Activated T-helper 1 cell treated with Interleukin-2 at 50 U/mL for 16 hours (primary cell): ENCODE measurements at regions not wholly inside any gene's neighbourhood (a gene's known extent, or its start where the extent isn't known, plus 50 kb on each side); places are given as distances from the start of the nearest gene placed in this dataset.
A peak's percentile ranks its signal among the peaks of the same experiment; 100 is the strongest.
"Not testable (repeated sequence)": the region's sequence is repeated elsewhere in the genome, so short reads cannot be mapped to it uniquely, and the experiment has no call there.

Source experiments
- DNase-seq: peaks from one replicate; pipeline ENCODE4 v3.0.0-alpha.2; 2020; ENCODE audit warnings: low read depth

DNA sequence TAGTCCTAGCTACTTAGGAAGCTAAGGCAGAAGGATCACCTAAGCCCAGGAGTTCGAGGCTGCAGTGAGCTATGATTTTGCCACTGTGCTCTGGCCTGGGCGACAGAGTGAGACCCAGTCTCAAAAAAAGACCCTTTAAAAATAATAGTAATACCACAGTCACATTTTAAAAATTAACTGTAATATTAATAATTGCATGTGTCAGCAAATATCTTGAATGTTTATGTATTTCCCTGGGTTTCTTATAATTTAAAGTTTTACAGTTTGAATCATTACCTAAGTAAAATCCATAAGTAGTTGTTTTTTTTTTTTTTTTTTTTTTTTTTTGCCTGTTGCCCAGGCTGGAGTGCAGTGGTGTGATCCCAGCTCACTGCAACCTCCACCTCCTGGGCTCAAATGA is 69.2 kb downstream of the LYZL2 start:
- DNase-seq: no peak

GRCh38 chr10:30559180-30559579 is 70.4 kb downstream of the LYZL2 start:
- DNase-seq: no peak

GRCh38 chr10:30558411-30558810 is 71.1 kb downstream of the LYZL2 start:
- no peak for DNase-seq

GRCh38 chr10:30557884-30558283 is 71.7 kb downstream of the LYZL2 start:
- no peak for DNase-seq

DNA sequence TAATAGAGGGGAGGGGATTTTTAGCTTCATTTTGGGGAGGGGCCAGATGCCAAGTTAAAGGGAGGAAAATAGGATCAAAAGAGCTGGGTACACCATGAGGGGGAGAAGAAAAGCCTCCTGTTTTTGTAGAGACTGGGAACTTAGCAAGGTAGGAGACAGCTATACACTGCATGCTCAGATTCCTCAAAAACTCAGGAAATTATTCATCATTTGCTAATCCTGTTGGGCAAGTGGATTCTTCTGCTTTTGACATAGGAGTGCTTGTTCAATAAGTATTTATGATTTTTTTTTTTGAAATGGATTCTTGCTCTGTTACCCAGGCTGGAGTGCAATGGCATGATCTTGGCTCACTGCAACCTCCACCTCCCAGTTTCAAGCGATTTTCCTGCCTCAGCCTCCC is 73.4 kb downstream of the LYZL2 start:
- DNase-seq: no peak

DNA sequence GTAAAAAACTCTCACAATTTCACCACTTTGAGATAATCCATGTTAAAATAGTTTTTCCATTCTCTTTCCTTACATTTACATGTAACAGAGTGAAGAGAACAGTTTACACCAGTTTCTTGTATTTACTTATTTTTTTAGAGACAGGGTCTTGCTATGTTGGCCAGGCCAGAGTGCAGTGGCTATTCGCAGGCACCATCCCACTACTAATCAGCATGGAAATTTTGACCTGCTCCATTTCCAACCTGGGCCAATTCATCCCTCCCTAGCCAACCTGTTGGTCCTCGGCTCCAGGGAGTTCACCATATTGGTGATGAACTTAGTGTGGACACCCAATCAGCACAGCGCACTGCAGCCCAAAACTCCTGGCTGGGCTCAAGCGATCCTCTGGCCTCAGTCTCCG is 74.1 kb downstream of the LYZL2 start:
- no peak for DNase-seq

DNA sequence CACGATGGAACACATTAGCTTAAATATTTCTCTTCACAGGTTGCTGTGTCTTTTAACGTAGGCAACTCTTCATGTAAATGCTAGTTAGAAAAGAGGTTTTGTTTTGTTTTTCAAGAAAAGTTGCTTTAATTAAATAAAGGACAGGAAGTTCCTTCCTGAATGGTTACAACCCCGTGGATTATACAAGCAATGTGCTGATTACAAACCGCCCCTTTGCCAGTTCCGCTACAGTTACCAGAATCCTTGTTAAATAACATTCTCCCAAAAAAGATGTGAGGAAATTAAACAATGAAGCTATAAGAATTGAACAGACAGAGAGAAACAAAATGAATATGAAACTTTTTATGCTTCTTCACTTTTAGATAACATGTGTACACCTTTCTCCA is 75.1 kb downstream of the LYZL2 start:
- DNase-seq: no peak

- no peak for DNase-seq
Measured at GRCh38 chr10:30553626-30554439, 75.7 kb downstream of the LYZL2 start.

- no peak for DNase-seq
Measured at GRCh38 chr10:30553018-30553625, 76.4 kb downstream of the LYZL2 start.

GRCh38 chr10:30550967-30551815 is 78.4 kb downstream of the LYZL2 start:
- no peak for DNase-seq

DNA sequence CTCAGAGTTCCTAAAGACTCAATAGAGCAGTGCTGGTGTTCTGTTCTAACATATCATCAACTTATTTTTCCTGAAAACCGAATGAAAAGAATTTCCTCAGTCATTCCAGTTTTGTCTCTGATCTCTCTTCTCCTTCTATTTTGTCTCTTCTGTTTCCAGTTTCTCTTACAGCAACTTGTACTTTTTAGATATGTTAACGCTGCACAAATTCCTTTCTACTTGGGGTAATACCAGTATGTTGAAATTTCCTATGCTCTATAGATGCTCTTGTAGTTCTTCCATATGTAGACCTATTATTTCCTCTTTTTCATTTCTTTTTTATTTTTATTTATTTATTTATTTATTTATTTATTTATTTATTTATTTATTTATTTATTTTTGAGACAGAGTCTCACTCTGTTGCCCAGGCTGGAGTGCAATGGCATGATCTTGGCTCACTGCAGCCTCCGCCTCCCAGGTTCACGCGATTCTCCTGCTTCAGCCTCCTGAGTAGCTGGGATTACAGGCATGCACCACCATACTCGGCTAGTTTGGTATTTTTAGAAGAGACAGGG is 80.3 kb downstream of the LYZL2 start:
- not testable (repeated sequence) for DNase-seq

GRCh38 chr10:30546511-30546910 is 83.0 kb downstream of the LYZL2 start:
- DNase-seq: no peak

DNA sequence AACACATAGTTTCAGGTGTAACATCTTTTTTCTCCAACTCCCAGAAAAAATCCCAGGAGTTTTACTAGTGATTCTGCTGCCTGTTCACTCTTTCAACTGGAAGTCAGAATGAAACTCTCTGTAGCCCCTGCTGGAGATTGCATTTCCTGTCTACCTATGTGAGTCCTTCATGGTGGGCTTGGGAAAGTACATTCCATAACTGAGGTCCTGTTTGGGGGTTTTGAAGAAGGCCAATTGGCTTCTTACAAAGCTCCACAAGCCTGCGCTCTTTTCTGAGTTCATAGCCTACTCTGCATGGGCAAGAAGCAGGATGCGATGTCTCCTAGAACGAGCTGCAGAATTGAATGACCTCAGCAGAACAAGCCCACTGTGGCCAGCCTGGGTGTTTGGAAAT is 86.7 kb downstream of the LYZL2 start:
- DNase-seq: no peak

DNA sequence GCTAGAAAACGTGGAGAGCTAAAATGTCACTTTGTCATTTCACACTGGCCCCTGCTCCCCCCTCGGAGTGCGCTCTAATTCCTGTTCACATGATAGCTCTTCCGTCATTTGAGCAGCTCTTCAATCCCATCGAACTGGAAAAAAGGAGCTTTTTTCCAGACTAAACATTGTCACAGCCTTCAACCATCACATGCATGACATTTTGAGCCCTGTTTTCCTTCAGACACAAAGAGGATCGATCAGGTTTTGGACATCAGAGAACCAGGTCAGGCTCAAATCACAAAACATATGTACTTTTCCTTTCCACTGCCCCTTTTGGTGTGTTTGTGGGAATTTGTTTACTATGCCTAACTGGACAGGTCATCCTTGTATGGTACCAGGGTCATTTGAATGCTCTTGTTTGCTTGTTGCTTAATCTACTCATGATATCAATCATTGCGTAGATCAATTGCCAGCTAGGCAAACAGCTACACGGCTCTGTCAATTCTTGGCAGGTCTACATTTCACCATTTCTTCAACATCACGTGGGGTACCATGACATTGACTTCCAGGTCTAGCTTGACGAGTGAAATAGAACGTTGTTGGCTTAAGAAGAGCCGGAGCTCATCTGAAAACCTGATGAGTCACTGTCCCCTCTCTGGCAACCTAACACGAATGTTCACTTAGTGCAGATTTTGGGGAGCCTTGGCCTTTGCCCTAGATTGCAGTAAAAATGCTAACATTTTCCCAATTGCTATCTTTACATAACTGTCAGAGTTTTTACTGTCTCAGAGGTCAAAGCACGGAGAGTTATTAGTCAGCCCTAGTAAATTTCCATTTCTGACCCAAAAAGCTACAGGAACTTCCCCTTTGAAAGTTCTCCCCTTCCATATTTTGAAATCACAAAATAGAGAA is 87.3 kb downstream of the LYZL2 start:
- DNase-seq: no peak

GRCh38 chr10:30540276-30540675 is 89.3 kb downstream of the LYZL2 start:
- DNase-seq: no peak

DNA sequence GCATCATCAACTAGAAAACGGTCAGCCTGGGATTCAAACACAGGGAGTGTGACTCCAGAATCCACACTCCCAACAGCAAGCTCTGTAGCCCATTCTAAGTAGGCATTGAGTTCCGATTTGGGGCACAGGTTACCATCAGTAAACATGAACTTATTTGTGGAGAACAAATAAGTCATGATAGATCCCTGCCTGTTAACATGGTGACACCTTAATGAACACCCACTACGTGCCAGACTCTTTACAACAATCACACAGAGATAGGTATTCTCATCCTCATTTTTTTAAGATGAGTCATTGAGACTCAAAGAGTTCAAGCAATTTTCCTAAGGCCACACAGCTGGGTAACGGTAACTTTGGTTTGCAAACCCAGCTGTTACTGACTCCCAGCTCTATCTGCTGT is 91.5 kb downstream of the LYZL2 start:
- DNase-seq: no peak

DNA sequence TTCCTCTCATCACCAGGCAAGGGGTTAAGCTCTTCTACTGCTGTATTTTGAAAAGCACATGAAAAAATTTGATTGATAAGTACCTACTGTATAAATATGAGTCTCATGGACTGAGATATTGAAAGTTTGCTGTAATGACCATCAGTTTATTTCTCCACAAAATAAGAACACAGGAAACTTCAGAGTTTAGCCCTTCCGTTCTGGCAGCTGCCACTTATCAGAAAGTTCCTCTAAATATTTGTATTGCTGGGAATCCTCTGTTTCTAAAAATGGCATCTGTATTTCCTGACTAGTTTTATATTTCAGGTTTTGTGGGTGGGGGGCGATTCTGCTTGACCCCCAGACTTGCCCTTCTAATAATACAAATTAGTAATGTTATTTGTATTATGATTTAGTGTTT is 92.0 kb downstream of the LYZL2 start:
- DNase-seq: no peak

DNA sequence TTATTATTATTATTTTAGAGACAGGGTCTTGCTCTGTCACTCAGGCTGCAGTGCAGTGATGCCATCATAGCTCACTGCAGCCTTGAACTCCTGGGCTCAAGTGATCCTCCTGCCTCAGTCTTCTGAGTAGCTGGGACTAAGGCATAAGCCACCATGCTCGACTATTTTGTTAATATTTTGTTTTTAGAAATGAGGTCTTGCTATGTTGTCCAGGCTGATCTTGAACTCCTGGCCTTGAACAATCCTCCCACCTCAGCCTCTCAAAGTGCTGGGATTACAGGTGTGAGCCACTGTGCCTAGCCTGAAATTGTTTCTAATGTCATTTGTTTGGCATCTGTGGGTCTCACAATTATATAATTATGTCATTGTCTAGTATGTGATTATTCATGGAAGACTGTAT is 92.4 kb downstream of the LYZL2 start:
- not testable (repeated sequence) for DNase-seq

- no peak for DNase-seq
Measured at GRCh38 chr10:30536578-30536977, 93.0 kb downstream of the LYZL2 start.

DNA sequence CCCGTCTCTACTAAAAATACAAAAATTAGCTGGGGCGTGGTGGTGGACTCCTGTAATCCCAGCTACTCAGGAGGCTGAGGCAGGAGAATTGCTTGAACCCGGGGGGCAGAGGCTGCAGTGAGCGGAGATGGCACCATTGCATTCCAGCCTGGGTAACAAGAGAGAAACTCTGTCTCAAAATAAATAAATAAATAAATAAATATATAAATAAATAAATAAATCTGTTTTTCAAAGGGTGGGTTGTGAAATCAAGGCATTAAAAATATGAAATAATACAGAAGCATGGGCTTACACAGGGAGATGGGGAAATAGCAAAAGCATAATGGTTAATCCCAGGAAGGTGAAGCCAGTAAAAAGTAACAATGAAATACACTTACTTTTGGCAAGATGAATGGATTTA is 93.9 kb downstream of the LYZL2 start:
- DNase-seq: no peak

GRCh38 chr10:30534465-30535144 is 94.9 kb downstream of the LYZL2 start:
- peak; percentile 46 for DNase-seq
